GM18499 (cell line): ENCODE measurements at regions not wholly inside any gene's neighbourhood (a gene's known extent, or its start where the extent isn't known, plus 50 kb on each side); places are given as distances from the start of the nearest gene placed in this dataset.

ENCODE experiments used
- ATAC-seq: cut with Tn5 transposase; IDR thresholded peaks from one replicate; pipeline ENCODE4 v1.9.1; 2021; ENCODE audit warnings: moderate number of reproducible peaks; ENCODE audit not compliant: insufficient read depth, unreplicated experiment

DNA sequence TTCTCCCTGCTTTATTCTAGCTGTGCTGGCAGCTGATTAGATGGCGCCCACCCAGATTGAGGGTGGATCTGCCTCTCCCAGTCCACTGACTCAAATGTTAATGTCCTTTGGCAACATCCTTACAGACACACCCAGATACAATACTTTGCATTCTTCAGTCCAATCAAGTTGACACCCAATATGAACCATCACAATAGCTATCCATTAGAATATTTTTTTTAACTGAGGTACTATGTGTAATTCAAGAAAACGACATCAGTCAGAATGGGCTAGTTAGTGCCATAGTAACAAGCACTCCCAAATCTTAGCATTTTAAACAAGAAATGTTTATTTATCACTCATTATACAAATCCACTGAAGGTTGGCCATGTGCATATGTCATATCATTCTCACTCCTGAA lies 723.1 kb downstream of the NR2F2 start:
- no peak for ATAC-seq

DNA sequence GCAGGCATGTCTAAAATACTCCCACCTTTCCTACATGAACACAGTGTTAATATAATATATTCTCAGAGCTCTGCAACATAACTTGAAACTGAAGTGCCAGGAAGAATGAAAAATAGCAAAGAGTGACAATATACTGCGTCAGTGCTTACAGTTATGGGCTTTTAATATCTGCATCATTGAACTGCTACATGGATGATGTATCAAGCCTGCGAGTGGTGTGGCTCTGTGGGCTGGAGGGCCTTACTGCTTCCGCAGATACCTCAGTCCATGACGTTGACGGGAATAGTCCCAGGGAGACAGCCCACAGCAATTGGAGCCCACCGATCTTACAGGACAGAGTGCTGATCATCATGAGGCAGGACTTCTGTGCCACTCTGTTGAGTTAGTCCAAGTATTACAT lies 727.0 kb downstream of the NR2F2 start:
- ATAC-seq, result no peak

DNA sequence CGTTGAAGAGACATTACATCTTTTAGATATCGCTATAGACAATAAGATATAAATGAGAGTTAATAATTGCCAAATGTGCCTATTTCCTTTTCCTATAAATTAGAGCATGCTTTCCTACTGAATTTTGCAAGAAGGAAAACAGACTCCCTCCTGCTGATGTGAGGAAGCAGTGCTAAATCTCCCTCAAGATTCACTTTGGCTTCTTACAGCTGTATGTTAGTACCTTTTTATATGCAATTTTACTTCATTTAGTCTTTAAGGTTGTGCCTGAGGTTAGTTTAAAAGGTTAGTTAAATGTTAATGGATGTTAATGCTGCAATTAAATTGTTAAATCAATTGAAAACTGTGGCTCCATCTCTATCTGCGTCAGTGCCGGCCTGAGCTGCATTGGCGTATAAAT lies 728.8 kb downstream of the NR2F2 start:
- ATAC-seq, result no peak

DNA sequence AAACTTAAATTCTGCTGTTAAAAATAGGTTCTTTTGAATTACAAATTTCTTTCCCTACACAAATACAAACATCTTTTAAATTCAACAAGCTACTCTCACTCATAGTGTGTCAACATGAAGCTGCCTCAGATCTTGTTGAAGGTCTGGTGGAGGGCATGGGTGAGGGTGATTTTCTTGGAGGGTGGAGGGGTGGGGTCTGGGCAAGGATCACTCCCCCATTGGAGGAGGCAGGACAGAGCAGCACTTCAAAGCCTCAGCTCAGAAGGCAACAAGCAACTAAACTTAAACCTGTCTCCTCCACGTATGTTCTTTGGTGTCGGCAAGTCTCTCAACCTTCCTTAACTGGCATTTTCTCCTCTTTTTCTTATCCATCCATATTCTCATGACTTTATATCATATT lies 730.9 kb downstream of the NR2F2 start:
- no peak for ATAC-seq

DNA sequence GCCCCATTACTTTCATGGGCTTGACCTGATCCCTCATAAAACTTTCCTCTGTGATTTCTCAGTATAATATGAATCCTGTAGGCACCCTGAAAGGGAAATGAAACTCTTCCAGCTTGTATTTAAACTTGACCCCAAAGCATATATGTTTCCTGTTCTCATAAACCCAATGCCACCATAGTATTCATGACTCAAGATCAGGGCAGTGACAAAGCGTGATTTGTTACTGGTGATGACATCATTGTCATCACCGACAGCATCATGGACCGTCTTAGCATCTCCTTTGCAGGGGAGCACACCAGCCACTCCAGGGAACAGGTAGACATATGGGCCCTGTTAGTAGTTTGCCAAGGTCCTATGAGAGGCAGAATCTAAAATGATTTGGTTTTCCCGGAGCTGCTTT lies 741.2 kb downstream of the NR2F2 start:
- no peak for ATAC-seq

DNA sequence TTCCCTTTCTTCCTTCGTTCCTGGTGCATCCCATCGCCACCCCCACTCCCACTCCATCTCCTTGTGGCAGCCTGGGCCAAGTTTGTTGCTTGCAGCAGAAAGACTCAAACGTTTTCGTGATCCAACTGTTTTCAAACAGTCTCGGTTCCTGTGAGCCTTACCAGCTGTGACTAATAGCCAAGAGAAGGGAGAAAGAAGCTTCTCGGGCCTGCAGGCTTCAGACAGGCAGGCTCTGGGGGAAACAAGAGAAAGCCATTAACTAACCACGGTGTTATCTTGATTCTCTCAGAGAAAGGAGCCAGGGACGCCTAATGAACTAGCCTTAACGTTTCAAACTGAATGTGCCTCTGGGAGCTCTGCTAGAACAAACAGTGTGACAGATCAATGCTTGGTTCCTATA lies 742.0 kb downstream of the NR2F2 start:
- no peak for ATAC-seq

DNA sequence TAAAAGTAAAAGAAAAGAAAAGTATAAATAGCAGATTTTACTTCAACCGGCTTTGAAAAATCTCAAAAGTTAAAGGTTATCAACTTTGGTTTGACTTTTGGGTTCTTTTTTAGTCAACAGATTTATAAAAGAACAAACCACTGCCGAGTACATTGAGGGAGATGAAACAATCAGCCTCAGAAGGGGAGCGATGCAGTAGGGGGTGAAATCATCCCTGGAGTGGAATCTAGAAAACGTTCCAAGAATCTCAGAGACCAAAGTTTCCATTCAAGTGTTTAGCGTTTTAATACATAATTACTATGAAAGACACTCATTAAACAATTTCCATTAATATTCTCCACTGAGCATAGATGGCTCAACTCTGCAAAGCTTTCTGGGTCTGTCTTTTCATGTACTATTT lies 745.5 kb downstream of the NR2F2 start:
- no peak for ATAC-seq

DNA sequence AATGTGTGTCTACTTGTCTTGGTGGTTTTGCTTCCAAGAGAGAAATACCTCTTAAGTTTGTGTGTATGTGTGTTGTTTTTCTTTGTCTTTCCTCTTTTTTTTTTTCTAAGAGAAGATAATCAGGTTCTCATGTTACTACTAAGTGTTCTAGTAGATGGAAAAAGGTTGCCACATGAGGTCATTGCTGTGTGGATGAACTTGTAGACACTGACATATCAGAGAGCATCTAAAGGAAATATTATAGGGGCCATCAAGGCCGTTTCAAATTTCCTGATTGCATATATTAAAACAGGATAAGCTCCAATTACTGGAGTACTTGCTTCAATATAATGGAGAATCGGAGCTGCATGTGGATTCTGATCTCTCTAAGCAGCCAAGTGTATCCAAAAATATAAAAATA lies 747.5 kb downstream of the NR2F2 start:
- ATAC-seq, result no peak

DNA sequence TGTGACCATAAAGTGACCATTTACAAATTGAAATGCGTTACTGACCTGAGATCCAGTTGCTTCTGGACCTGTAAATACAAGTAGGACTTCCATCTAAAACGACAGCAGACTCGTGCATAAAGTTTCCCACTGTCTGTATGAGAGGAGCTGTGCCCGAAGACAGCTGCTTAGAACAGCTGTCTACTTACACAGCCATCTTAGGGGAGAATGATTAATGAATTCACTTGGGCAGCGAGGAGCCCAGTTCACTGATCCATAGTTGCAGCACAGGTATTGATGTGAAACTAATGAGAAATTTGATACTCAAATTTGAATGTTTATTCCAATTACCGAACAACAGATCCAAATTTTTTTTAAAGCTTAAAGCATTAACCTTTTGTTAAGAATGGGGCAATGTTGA lies 748.1 kb downstream of the NR2F2 start:
- ATAC-seq, result no peak

DNA sequence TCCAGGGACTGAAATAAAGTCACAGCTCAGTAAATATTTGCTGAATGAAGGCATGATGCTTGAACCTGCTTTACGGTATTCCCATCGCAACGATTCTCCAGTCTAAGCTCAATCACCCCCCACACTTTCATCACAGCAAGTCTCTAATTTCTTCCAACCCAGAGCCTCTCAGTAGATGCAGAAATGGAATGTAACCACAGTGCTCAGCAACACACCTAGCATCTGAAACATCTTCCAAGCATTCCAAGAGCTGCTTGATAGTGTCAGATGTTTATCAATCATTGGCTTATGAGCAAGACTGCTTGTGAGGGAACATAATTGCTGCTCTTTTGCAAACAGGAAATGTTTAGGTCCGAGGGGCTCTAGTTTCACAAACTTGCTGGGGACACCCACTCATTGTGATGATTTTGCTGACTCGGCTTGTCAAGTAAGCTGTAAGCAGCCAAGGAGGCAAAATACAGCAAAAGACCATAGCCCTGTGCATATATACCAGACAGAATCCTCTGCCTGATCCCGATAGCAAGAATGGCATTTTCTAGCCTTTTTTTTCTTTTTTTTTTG lies 751.2 kb downstream of the NR2F2 start:
- no peak for ATAC-seq

DNA sequence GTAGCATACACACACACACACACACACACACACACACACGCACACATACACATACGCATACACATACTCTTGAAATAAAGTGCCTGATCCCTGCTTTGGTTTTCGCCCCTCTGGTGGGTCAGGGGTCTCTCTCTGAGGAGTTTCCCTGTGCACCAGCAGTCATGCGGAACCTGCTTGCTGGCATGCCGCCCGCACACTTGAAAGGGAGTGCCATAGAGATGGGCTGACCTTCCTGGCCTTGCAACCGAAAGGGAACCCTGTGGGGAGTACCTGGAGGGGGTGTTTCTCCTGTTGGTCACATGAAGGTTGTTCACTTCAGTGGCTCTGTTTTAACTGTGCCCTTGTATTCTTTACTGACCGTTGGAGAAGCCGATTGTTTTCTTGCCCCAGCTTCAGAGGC lies 752.3 kb downstream of the NR2F2 start:
- no peak for ATAC-seq

DNA sequence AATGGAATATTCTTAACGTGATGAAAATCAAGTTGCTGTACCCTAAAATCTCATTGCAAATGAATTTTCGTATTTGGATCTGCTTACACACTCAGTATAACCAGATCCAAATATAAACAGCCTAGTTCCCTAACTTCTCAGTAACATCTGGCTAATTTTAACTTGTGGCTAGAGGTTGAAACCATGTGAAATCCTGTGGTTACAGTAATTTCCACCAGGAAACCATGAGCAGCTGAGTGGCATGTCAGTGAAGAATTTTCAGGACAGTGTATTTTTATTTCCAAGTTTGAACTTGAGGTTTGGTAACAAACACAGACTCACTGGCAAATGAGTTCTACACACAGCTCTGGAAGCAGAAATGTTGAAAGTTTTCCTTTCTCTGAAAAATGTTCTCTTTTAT lies 754.1 kb downstream of the NR2F2 start:
- ATAC-seq, result no peak

DNA sequence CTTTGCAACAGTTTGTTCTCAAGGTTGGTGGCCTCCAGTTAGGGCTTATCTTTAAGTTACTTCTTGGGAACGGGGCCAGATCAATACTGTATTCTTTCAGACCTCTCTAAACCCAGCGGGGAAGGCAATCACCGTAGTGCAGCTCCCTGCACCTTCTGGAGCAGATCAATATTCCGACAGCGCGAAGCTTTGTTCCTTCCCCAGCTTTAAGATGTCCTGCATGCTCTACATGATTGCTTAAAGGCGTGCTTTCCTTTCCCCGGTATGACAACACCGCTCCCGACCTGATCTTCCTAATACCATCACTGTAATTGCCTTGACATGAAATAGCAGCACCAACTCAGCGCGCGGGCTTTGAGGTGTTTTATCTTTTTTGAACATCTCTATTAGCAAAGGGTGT lies 755.2 kb downstream of the NR2F2 start:
- ATAC-seq, result no peak

DNA sequence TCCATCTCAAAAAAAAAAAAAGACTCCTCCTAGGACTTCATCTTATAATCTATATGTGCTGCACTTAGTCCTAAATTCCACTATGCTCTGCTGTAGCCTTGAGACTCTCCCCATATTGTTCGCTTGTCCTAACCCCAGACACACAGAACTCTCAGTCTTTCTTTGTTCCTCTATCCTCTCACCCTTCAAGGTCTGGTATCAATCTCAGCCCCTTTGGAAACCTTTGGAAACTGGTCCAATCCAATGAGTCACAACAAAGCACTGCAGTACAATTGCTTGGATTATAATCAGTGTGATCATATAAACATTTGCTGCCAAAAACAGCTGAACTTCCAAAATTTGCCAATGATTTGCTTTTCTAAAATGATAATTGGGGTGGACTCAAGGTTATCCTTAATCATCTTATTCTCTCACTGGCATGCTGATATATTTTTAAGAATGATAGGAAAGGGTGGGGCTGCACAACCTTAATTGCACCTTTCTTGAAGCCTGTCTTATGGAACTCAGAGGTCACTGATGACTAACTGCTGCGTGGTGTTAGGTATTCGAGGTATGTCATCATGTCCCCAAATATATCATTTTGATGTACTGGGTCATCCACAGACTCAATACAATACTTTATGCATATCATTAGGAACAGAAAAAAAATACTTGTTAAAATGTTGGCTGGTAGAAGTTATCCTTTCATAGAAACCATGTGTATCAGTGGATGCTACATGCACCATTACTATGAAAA lies 756.7 kb downstream of the NR2F2 start:
- ATAC-seq, result no peak

DNA sequence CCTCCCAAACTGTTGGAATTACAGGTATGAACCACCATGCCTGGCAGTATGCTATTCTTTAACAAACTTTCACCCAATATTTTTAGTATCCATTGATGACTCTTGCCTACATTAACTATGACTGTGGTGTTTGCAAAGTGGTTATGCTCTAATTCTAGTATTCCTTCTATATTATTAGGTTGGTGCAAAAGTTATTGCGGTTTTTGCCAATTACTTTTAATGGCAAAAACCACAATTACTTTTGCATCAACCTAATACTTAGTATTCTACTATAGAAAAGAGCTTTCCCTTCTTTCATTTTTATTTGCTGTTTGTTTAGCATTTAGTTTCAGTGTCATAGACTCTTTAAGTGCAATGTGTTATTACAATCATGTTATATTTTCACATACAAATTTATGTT lies 760.6 kb downstream of the NR2F2 start:
- ATAC-seq, result no peak

DNA sequence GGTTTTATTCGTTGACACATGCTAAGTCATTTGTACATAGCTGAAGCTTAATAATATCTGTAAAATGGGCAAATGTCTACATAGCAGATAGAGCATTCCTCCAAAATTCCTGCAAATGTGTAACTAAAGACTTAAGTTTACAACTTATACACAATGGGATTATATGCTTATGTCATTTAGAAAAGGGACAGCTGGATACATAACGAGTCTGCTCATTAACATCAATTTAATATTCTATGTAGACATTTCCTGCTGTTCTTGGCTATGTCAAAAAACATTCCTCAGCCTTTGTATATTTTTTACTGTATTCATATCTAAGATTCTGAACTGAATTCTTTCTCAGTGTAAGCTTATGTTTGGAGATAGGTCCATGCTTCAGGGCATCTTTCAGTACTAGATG lies 762.2 kb downstream of the NR2F2 start:
- ATAC-seq, result no peak

DNA sequence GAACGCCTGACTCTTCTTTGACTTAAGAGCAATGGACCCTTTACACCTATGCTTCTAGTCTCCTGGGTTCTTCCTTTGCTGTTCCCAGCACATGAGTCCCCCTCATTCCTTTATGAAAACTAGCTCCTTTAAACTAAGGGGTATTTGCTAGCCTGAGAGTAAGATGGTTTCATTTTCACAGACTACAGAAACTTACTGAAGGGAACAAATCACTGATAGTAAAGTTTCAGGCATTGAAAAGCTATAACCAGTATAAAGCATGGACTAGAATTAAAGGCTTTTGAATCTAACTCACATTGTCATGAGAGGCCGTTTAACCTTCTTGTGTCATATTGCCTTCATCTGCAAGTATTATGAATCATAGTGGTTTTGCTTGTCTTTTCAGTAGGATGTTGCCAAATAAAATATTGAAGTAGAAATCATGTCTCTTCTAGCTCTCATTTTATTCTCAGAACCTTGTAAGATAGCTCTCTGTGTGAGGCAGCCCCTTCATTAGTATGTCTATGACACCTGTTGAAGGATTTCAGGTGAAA lies 765.9 kb downstream of the NR2F2 start:
- no peak for ATAC-seq

DNA sequence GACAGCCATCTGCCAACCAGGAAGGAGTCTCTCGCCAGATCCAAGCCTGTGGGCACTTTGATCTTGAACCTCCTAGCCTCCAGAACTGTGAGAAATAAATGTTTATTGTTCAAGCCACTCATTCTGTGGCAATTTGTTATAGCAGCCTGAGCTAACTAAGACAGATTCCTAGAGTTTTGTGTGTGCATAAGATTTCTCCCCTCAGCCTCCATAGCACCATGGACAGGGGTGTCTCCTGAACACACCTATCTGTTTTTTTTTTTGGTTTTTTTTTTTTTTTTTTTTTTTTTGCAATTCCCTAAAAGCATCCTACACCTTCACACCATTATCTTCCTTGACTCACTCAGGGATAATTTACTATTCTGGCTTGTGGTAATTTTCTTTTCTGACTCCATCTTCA lies 768.5 kb downstream of the NR2F2 start:
- no peak for ATAC-seq

DNA sequence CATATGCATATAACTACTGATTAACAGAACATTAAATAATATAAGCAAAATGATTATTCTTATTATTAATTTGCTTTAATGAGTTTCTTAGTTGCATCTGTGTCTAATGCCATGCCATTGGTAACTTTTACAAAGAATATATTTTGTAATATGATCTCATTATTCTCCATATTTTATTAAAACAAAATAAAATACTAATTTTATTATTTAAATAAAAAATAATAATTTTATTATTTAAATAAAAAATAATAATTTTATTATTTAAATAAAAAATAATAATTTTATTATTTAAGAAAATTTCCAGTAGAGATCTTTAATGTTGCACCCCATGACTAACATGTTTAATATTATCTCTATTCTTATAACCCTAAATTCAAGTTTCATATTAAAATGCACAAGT lies 771.1 kb downstream of the NR2F2 start:
- no peak for ATAC-seq

DNA sequence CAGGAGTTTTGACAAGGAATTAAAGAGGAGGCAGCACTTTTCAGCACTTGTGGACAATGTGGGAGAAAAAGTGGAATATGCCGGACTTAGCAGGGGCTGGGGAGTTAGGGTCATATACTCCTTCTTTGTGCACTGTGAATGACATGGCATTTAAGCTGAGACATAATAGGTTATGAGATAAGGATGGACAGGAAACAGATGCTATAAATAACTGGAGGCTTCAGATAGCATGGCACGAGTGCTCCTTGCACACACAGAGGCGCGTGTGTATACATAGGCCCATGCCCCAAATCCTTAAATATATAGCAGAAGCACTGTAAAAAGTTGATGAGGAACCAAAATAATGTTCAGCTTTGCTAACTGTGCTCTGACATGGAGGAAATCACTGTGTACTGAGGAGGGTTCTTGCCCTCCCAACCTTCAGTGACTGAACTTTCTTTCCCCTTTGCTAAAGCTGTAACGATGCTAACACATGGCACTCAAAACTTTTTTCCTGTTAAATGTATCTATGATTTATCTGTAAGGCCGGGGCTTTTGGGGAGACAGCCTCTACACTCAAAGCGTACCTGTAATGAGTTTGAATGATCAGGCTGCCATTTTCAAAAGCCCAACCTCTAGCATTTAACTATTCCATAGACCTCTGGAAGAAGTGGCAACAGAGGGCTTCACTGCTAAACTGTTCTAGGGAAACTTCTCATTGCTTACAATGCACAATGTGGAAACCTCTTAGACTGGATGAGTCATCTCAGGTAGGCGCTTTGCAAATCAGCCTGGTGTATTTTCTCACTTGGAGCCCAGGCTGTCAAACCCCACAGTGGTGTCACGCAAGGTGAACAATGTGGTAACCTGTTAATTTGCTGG lies 784.6 kb downstream of the NR2F2 start:
- no peak for ATAC-seq

DNA sequence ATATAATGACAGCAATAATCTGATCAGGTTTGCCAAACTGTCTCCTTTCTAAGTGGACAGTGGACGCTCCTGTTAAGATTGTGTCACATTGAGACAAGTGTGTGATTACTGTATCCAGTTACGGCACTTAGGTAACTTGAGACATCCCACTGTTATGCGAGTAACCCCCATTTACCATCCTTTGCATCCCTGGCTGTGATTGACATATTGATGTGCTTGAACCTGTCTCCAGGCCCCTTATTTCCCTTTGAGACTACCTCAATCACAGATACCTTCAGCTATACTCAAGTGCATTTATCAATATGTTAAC lies 785.2 kb downstream of the NR2F2 start:
- no peak for ATAC-seq

DNA sequence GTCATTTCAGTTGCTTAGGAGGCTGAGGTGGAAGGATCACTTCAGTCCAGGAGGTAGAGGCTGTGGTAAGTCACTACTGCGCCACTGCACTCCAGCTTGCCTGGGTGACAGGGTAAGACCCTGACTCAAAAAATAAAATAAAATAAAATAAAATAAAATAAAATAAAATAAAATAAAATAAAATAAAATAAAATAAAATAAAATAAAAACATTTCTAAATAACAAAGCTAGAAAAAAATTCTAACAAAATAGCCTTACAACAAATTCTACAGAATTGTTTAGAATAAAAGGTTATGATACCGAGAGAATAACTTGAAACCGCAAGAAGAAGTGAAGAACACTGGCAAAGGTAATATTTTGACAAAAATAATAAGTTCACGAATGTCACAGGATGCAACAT lies 794.3 kb downstream of the NR2F2 start:
- ATAC-seq, result no peak
